Mesenchymal stem cell (in vitro differentiated cells and primary cell): ENCODE measurements at regions not wholly inside any gene's neighbourhood (a gene's known extent, or its start where the extent isn't known, plus 50 kb on each side); places are given as distances from the start of the nearest gene placed in this dataset.
A peak's percentile ranks its signal among the peaks of the same experiment; 100 is the strongest.

Source experiments
- DNase-seq: peaks from one replicate; pipeline ENCODE4 v3.0.0-alpha.2; 2013
- H2AFZ ChIP-seq: one replicate; pipeline ENCODE4 v1.6.1; 2013; ENCODE audit warnings: low read depth, mild to moderate bottlenecking, control low read depth, inconsistent platforms, low read length, moderate library complexity
- H2AK5ac ChIP-seq: 2 replicates; pipeline ENCODE4 v1.6.1; 2013; ENCODE audit warnings: low read length, moderate library complexity, mild to moderate bottlenecking, inconsistent platforms; ENCODE audit not compliant: severe bottlenecking
- H2BK120ac ChIP-seq: one replicate; pipeline ENCODE4 v1.6.1; 2013; ENCODE audit warnings: low read depth, mild to moderate bottlenecking, inconsistent platforms, low read length, moderate library complexity
- H2BK12ac ChIP-seq, 2 experiments: one replicate each; pipeline ENCODE4 v1.6.1; 2013; ENCODE audit warnings: inconsistent platforms in 2 of 2, low read length in 2 of 2, mild to moderate bottlenecking in 2 of 2, moderate library complexity in 2 of 2, control low read depth in 1 of 2
- H2BK15ac ChIP-seq: one replicate; pipeline ENCODE4 v1.6.1; 2013; ENCODE audit warnings: mild to moderate bottlenecking, low read depth, inconsistent platforms; ENCODE audit not compliant: poor library complexity, severe bottlenecking
- H2BK5ac ChIP-seq: 2 replicates; pipeline ENCODE4 v1.6.1; 2013; ENCODE audit warnings: low read depth, mild to moderate bottlenecking, low read length, control low read depth, inconsistent platforms; ENCODE audit not compliant: poor library complexity, severe bottlenecking
- H3K14ac ChIP-seq, 2 experiments: one replicate each; pipeline ENCODE4 v1.6.1; 2013; ENCODE audit warnings: inconsistent platforms in 2 of 2, low read length in 2 of 2, control low read depth in 1 of 2, mild to moderate bottlenecking in 1 of 2, moderate library complexity in 1 of 2
- H3K18ac ChIP-seq, 2 experiments: one replicate each; pipeline ENCODE4 v1.6.1; 2013; ENCODE audit warnings: inconsistent platforms in 2 of 2, low read length in 2 of 2, control low read depth in 1 of 2, low read depth in 1 of 2, mild to moderate bottlenecking in 1 of 2
- H3K23ac ChIP-seq, 2 experiments: one replicate each; pipeline ENCODE4 v1.6.1; 2013; ENCODE audit warnings: inconsistent platforms in 2 of 2, low read length in 2 of 2, mild to moderate bottlenecking in 2 of 2, moderate library complexity in 2 of 2, control low read depth in 1 of 2
- H3K27ac ChIP-seq: 2 replicates; pipeline ENCODE4 v1.5.1; 2013; ENCODE audit warnings: mild to moderate bottlenecking, moderate library complexity, low read length, control low read depth, inconsistent platforms; ENCODE audit not compliant: poor library complexity, severe bottlenecking
- H3K27me3 ChIP-seq, 2 experiments: 2 replicates each; pipeline versions ENCODE4 v1.6.1 to v1.7.0; 2013; ENCODE audit warnings: low read length in 2 of 2, mild to moderate bottlenecking in 2 of 2, moderate library complexity in 2 of 2, control low read depth in 1 of 2, inconsistent platforms in 1 of 2; ENCODE audit not compliant: control insufficient read depth in 1 of 2, insufficient read depth in 1 of 2
- H3K36me3 ChIP-seq, 2 experiments: 2 replicates each; pipeline versions ENCODE4 v1.6.1 to v1.7.0; 2013; ENCODE audit warnings: low read length in 2 of 2, control low read depth in 1 of 2, inconsistent platforms in 1 of 2, low read depth in 1 of 2, mild to moderate bottlenecking in 1 of 2; ENCODE audit not compliant: insufficient read depth in 2 of 2, control insufficient read depth in 1 of 2
- H3K4ac ChIP-seq, 2 experiments: one replicate each; pipeline ENCODE4 v1.6.1; 2013; ENCODE audit warnings: inconsistent platforms in 2 of 2, low read length in 2 of 2, mild to moderate bottlenecking in 2 of 2, moderate library complexity in 2 of 2, control low read depth in 1 of 2, low read depth in 1 of 2
- H3K4me1 ChIP-seq: 2 replicates; pipeline ENCODE4 v1.6.1; 2013; ENCODE audit warnings: low read depth, low read length, control low read depth; ENCODE audit not compliant: control insufficient read depth, insufficient read depth
- H3K4me2 ChIP-seq: 2 replicates; pipeline ENCODE4 v1.6.1; 2013; ENCODE audit warnings: low read length, mild to moderate bottlenecking, inconsistent platforms; ENCODE audit not compliant: poor library complexity, severe bottlenecking
- H3K4me3 ChIP-seq, 2 experiments: 2 replicates each; pipeline versions ENCODE4 v1.5.1 to v1.7.0; 2013; ENCODE audit warnings: low read length in 2 of 2, mild to moderate bottlenecking in 2 of 2, control low read depth in 1 of 2, low read depth in 1 of 2; ENCODE audit not compliant: insufficient read depth in 1 of 2
- H3K79me1 ChIP-seq: replicated peaks from 2 replicates; pipeline ENCODE4 v1.6.1; 2013; ENCODE audit warnings: mild to moderate bottlenecking, control low read depth, low read length, inconsistent platforms; ENCODE audit not compliant: poor library complexity, severe bottlenecking
- H3K9ac ChIP-seq: 2 replicates; pipeline ENCODE4 v1.7.0; 2013; ENCODE audit warnings: mild to moderate bottlenecking, low read length, moderate library complexity
- H3K9me3 ChIP-seq: 2 replicates; pipeline ENCODE4 v1.7.0; 2013; ENCODE audit warnings: mild to moderate bottlenecking, low read length; ENCODE audit not compliant: control insufficient read depth
- H4K8ac ChIP-seq: one replicate; pipeline ENCODE4 v1.6.1; 2013; ENCODE audit warnings: inconsistent platforms, mild to moderate bottlenecking, low read length, moderate library complexity
- H4K91ac ChIP-seq: one replicate; pipeline ENCODE4 v1.6.1; 2013; ENCODE audit warnings: mild to moderate bottlenecking, low read length, inconsistent platforms
- WGBS: methylation state at CpG from one replicate; pipeline ENCODE4 v1.1.7; 2013; ENCODE audit warnings: mixed read lengths; 5-methylcytosine and 5-hydroxymethylcytosine counted together

DNA sequence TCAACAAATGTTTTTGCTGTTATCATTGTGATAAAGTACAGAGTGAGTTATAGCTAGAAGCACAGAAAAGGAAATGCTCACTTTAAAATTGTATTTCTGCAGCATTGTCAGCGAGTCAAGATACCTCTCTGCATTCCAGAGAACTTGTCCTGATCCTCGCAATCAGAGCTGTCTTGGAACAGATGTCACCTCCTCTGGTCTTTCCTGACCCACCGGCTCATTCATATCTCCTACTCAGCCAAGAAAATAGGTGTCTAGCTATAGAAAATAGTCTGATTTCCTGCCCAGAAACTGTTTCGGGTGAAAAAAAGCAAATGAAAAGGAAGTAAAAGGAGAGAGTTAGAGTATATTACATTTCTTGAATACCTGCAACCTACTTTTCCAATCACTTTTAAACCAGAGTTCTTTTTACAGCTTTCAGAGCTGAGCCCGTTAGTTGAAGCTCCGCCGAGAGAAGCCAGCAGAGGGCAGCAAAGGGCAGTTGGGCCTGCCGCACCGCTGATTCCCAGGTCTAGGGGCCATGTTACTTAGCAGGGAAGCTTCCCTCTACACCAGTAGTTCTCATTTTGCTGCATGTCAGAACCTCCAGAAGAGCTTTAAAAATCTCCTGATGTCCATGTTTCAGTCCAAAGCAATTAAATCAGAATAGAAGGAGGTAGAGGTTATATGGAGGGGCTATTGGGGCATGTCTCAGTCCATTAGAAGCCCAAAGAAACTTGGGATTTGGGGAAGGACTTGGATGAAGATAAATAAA lies 185.7 kb upstream of the THRB start:
- H4K8ac ChIP-seq, result no peak overlapping the region
- no peak overlapping the region for H3K4ac ChIP-seq
- H3K27ac ChIP-seq, result no peak overlapping the region
- H2BK12ac ChIP-seq, result no peak overlapping the region
- no peak overlapping the region for H3K18ac ChIP-seq
- peaks cover 6% of the 10 kb centered on the region for H3K4me1 ChIP-seq
- H3K14ac ChIP-seq, result no peak overlapping the region
- no peak overlapping the region for H2BK120ac ChIP-seq
- H3K23ac ChIP-seq, result no peak overlapping the region
- peak; percentile 58 for DNase-seq
- WGBS, result 13% methylated on average over 7 of the region's 9 CpGs
- H3K27me3 ChIP-seq, result no peaks in the 10 kb centered on the region
- H3K9ac ChIP-seq, result no peak overlapping the region
- H4K91ac ChIP-seq, result no peak overlapping the region
- no peaks in the 10 kb centered on the region for H3K36me3 ChIP-seq
- no peak overlapping the region for H3K4me3 ChIP-seq
- no peak overlapping the region for H2AK5ac ChIP-seq
- H2AFZ ChIP-seq, result no peak overlapping the region
- no peak overlapping the region for H3K4me2 ChIP-seq
- no peak overlapping the region for H2BK15ac ChIP-seq
- no peak overlapping the region for H2BK5ac ChIP-seq
- H3K79me1 ChIP-seq, result no peaks in the 10 kb centered on the region
- no peaks in the 10 kb centered on the region for H3K9me3 ChIP-seq

DNA sequence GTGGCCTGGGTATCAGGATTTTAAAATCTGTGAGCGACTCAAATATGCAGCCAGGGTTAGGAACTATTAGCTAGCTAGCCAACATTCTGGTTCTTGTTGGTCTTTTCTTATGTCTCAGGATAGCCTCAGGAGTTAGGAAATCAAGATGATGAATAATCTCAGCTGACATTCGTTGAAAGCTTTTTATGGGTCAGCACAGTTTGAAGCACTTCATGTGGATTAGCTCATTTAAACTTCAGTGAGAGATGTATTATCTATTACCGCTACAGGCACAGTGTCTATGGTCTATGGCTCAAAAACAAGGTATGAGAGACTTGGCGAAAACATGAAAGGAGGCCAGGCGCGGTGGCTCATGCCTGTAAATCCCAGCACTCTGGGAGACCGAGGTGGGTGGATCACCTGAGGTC lies 187.5 kb upstream of the THRB start:
- no peaks in the 10 kb centered on the region for H3K27me3 ChIP-seq
- no peak overlapping the region for H2BK120ac ChIP-seq
- H3K18ac ChIP-seq, result no peak overlapping the region
- no peak overlapping the region for H3K27ac ChIP-seq
- H3K4ac ChIP-seq, result no peak overlapping the region
- no peaks in the 10 kb centered on the region for H3K36me3 ChIP-seq
- H2BK12ac ChIP-seq, result no peak overlapping the region
- H2AFZ ChIP-seq, result no peak overlapping the region
- H2BK15ac ChIP-seq, result no peak overlapping the region
- peak; percentile 90 for DNase-seq
- WGBS, result 57% methylated on average over 6 of the region's 7 CpGs
- no peak overlapping the region for H3K4me2 ChIP-seq
- H3K23ac ChIP-seq, result no peak overlapping the region
- H3K9ac ChIP-seq, result peak overlapping the region; percentile 11
- H3K4me1 ChIP-seq, result peaks cover 9% of the 10 kb centered on the region
- H3K14ac ChIP-seq, result no peak overlapping the region
- H4K91ac ChIP-seq, result no peak overlapping the region
- H3K9me3 ChIP-seq, result no peaks in the 10 kb centered on the region
- H3K79me1 ChIP-seq, result no peaks in the 10 kb centered on the region
- H4K8ac ChIP-seq, result no peak overlapping the region
- H3K4me3 ChIP-seq, result no peak overlapping the region
- no peak overlapping the region for H2AK5ac ChIP-seq
- H2BK5ac ChIP-seq, result no peak overlapping the region

DNA sequence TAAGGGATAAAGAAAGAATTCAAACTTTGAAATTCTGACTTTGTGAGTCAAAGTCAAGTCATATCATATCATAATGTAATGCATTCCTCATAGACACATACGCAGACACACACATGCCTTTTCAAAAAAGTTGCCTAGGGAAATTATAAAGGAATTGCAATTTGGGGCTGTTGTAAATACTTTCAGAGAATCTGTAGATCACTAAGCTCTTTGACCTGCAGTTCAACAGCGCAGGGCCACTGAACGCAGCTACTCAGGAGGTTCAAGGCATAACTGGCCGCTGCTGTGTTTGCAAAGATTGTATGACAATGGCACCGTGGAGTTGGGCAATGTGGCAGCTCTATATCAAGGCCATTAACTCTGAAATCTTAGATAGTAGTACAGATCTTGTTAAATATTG lies 188.4 kb upstream of the THRB start:
- Histone ChIP-seq H2BK15ac (no peak overlapping the region), H3K36me3 (no peaks in the 10 kb centered on the region), H3K4ac (peak overlapping the region in 1 of 2 experiments; percentile 87), H4K8ac (no peak overlapping the region), H2AFZ (no peak overlapping the region), H3K4me1 (peaks cover 11% of the 10 kb centered on the region), H2BK5ac (no peak overlapping the region), H3K9me3 (no peaks in the 10 kb centered on the region), H3K4me3 (no peak overlapping the region), H3K27me3 (no peaks in the 10 kb centered on the region), H3K14ac (no peak overlapping the region), H3K79me1 (no peaks in the 10 kb centered on the region), H4K91ac (no peak overlapping the region), H3K23ac (no peak overlapping the region), H2BK12ac (peak overlapping the region in 1 of 2 experiments; percentile 97), H3K18ac (peak overlapping the region in 1 of 2 experiments; percentile 55), H3K27ac (no peak overlapping the region), H3K4me2 (no peak overlapping the region), H3K9ac (no peak overlapping the region), H2BK120ac (no peak overlapping the region), H2AK5ac (peak overlapping the region; percentile 53)
- DNase-seq, result peak; percentile 41
- WGBS, result 55% methylated on average over 4 of the region's 5 CpGs

DNA sequence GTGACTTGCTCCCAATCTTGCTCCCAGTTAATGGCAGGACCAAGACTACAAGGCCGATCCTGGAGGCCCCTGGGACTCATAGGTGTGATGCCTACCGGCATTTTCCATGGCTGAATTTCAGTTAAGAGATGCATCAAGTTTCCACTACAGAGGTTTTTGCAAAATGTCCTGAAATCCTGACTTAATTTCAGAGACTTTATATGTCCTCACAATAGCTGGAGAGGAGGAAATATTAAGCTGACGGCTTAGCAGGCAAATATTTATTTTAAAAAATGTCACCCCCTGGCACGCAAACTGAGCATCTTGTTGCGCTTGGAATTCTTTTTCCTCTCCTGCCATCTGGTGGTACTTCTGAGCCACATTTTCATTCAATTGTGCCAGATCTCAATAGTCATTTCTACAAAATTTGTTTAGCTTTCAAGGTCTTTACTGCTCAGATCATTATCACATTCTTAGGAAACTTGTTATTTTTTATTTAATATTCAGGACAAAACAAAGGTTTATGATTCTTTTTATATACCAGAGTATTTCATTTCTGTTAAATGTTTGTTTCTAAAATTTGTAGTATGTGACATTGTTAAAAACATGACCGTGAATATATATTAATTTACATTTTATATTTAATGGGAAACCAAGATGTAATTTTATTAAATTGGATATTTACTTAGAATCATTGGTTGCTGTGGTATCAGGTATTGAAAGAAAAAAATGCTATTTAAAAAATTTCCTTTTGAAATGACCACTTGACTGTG lies 189.2 kb upstream of the THRB start:
- Histone ChIP-seq H3K4ac (no peak overlapping the region), H3K14ac (no peak overlapping the region), H3K18ac (peak overlapping the region in 1 of 2 experiments; percentile 21), H3K4me2 (no peak overlapping the region), H2BK15ac (no peak overlapping the region), H4K91ac (no peak overlapping the region), H3K4me1 (peaks cover 11% of the 10 kb centered on the region), H2AK5ac (no peak overlapping the region), H3K36me3 (no peaks in the 10 kb centered on the region), H3K27me3 (peaks cover 0 to under 1% of the 10 kb centered on the region in 2 experiments), H3K9ac (peak overlapping the region; percentile 51), H3K79me1 (no peaks in the 10 kb centered on the region), H4K8ac (no peak overlapping the region), H3K27ac (no peak overlapping the region), H3K9me3 (no peaks in the 10 kb centered on the region), H3K23ac (no peak overlapping the region), H2BK5ac (no peak overlapping the region), H3K4me3 (no peak overlapping the region), H2BK12ac (no peak overlapping the region), H2BK120ac (no peak overlapping the region), H2AFZ (no peak overlapping the region)
- DNase-seq, result peak; percentile 83
- WGBS, result 38% methylated on average over 5 of the region's 6 CpGs
